Heart left ventricle (tissue), 13 donors: ENCODE measurements at regions not wholly inside any gene's neighbourhood (a gene's known extent, or its start where the extent isn't known, plus 50 kb on each side); places are given as distances from the start of the nearest gene placed in this dataset.

ENCODE experiments used
- POLR2A ChIP-seq, 2 donors: fragments of 450-650 bp; IDR thresholded peaks; one replicate each; pipeline ENCODE4 v1.6.1; 2017; ENCODE audit warnings: antibody characterized with exemption in 2 of 2, mild to moderate bottlenecking in 2 of 2, moderate library complexity in 2 of 2
- TF ChIP-seq, protein P1 (sequence below), 12 donors: fragments of 200-600 bp; sonication (generic) in 4 of 12; IDR thresholded peaks; one replicate each; pipeline versions ENCODE4 v1.5.0 to v1.8.0; 2018 to 2022; ENCODE audit warnings: antibody characterized with exemption in 12 of 12, mild to moderate bottlenecking in 5 of 12
- donor health status: ischemic (EF 13 %, LVEDD 7.1; RV severe dilation, severe dysfunction).
- donor health status: DM: no; HTN: yes; CAD: no.
- donor health status: DM: no; HTN: no; CAD: no.
- donor health status: ischemic (EF 25% LVEDD 6.9; RV normal size, moderate dysfunction).
- donor health status: ischemic (EF 25% LVEDD 5.7; RV mildly dilated, moderate dysfunction).
- donor health status: ischemic (EF 35%, LVEDD 5.7; RV mildly dilated, moderate dysfunction).
- donor health status: nonischemic (EF 11% LVEDD 7.7; RV severe dilation, severe dysfunction).
- donor health status: DM: yes; HTN: yes; CAD: no.
- donor health status: PGD.
- donor health status: ischemic (EF 29% LVEDD 5.4; RV normal size, mild dysfunction).
- donor health status: nonischemic (EF 23%, LVEDD 6.1; RV moderate dilation, normal function).

DNA sequence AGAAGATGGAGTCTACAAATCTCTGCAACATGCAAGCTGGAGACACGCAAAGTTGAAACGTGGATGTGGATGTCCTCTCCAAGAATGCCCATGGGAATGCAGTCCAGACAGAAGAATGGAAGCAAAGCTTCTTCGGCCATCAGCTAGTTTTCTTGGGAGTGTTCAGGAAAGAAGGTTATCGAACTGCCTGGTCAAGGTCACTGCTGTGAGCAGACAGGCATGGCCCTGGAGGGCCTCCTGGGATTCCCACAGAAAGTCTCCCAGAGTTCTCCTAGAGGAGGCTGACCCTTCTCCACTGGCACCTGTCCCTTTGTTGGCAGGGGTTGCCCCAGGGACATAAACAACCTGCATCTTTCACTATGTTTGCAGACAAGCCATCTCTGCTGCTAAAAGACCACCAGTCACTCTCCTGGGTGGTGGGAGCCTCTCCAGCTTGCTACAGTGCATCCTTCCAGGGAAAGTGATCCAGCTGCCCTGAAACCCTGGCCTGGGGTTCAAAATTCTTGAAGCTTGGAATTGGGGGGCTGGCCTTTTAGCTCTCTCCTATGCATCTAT lies 265.8 kb downstream of the SYK start:
- TF ChIP-seq, protein P1, sequence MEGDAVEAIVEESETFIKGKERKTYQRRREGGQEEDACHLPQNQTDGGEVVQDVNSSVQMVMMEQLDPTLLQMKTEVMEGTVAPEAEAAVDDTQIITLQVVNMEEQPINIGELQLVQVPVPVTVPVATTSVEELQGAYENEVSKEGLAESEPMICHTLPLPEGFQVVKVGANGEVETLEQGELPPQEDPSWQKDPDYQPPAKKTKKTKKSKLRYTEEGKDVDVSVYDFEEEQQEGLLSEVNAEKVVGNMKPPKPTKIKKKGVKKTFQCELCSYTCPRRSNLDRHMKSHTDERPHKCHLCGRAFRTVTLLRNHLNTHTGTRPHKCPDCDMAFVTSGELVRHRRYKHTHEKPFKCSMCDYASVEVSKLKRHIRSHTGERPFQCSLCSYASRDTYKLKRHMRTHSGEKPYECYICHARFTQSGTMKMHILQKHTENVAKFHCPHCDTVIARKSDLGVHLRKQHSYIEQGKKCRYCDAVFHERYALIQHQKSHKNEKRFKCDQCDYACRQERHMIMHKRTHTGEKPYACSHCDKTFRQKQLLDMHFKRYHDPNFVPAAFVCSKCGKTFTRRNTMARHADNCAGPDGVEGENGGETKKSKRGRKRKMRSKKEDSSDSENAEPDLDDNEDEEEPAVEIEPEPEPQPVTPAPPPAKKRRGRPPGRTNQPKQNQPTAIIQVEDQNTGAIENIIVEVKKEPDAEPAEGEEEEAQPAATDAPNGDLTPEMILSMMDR (IDR thresholded peaks at IDR 0.05) = no peak
- TF ChIP-seq POLR2A (IDR thresholded peaks at IDR 0.05) = no peak
